Hematopoietic multipotent progenitor cell treated with erythropoietin and hydrocortisone succinate and interleukin-3 and kit ligand, for 6 days (in vitro differentiated cells): ENCODE measurements at regions not wholly inside any gene's neighbourhood (a gene's known extent, or its start where the extent isn't known, plus 50 kb on each side); places are given as distances from the start of the nearest gene placed in this dataset.
"Not testable (repeated sequence)": the region's sequence is repeated elsewhere in the genome, so short reads cannot be mapped to it uniquely, and the experiment has no call there.

ENCODE experiments used
- DNase-seq: peaks from one replicate; pipeline ENCODE4 v3.0.0-alpha.2; 2015

- DNase-seq, result no peak
Observed at GRCh38 chr1:213742992-213743391, 244.8 kb upstream of the PROX1 start.

GRCh38 chr1:213744780-213745179, 243.0 kb upstream of the PROX1 start:
- no peak for DNase-seq

GRCh38 chr1:213745451-213745850, 242.3 kb upstream of the PROX1 start:
- no peak for DNase-seq

DNA sequence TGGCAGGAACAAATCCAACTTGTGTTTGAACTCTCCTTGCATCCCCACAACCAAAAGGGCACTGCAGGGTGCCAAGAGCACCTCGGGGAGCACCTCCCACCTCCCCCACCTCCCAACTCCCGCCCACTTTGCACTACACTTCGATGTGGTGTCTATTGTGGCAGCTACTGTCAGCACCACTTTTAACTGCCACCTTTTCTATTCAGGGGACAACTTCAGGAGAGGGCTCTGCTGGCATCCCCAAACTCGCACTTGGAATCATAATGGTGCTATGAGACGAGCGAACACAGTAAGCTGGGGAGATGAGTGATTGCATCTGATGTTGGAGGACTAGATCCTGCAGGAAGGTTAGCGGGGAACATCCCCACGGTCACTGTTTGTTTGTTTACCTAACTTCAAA, 238.2 kb upstream of the PROX1 start:
- no peak for DNase-seq

GRCh38 chr1:213750231-213751063, 237.3 kb upstream of the PROX1 start:
- DNase-seq, result no peak

DNA sequence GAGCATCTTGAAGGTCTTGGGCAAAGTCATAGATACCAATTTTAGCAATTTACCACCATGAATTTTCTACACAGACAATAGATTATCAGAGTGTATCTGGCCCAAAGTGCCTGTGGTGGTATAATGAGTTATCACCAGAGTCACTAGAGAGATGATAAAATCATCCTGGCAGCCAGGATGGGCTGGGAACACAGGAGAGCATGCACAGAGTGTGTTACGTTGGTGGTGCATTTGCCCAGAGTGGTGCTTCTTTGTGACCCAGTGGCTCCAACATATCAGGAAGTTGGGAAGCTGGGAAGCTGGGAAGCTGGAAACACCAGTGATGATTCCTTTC, 236.7 kb upstream of the PROX1 start:
- DNase-seq, result no peak

- no peak for DNase-seq
Observed at GRCh38 chr1:213759359-213760181, 228.2 kb upstream of the PROX1 start.

- DNase-seq, result no peak
Observed at GRCh38 chr1:213761845-213762407, 225.8 kb upstream of the PROX1 start.

GRCh38 chr1:213767683-213768082, 220.1 kb upstream of the PROX1 start:
- DNase-seq, result no peak

- no peak for DNase-seq
Observed at GRCh38 chr1:213772128-213773063, 215.4 kb upstream of the PROX1 start.

- DNase-seq, result no peak
Observed at GRCh38 chr1:213773975-213774374, 213.8 kb upstream of the PROX1 start.

- no peak for DNase-seq
Observed at GRCh38 chr1:213776969-213777368, 210.8 kb upstream of the PROX1 start.

DNA sequence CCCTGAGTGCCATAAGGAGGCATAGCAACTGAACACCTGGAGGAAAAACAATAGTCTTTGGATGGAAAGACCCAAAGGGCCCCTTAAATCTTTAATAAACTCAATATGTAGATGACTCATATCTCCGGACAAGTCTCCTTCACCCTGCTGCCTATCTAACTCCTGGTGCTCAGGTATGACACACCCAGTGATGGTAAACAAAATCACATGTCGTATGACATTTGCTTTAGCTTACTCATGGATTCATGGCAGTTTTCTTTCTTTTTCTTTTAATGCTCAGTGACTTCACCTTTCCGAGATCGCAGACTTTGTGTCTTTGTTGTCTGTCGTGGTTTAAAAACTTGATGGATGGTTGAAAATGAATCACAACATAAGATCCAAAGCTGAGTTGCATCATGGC, 208.5 kb upstream of the PROX1 start:
- no peak for DNase-seq

- no peak for DNase-seq
Observed at GRCh38 chr1:213782941-213783672, 204.7 kb upstream of the PROX1 start.

DNA sequence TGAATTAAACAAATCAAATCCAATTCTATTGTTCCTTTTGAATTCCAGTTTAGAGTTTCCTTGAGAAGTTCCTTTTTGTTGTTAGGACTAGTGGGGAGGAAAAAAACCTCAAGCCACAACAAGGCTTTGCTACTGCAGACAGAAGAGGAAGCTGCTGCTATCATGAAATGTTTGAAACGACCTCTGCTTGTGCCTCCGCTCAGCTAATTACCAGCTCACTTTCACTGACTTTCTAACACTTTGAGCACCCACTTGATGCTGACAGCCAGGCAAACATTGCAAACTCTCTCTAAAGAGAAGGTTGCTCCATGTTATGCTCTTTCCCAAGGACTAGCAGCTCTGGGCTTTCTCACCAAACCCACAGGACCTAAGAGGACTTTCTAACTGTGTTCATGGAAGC, 203.9 kb upstream of the PROX1 start:
- peak; percentile 5 for DNase-seq

DNA sequence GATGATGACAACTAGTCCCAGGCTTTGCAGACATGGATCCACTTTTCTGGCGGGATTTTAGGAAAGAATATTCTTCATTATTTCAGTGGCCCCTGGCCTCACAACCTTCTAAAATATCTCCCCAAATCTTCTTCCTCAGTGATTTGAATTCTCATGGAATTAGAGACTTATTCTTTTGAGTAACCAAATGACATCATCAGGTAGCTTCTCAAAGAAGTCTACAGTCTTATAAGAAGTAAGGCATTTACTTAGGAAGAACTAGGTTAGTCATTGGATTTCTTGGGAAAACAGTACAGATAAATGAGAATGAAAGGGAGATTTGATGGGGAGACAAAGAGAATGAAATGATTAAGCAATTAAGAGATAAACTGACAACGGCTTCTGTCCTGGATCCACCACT, 201.1 kb upstream of the PROX1 start:
- DNase-seq, result no peak

- DNase-seq, result no peak
Observed at GRCh38 chr1:213790565-213790964, 197.2 kb upstream of the PROX1 start.

DNA sequence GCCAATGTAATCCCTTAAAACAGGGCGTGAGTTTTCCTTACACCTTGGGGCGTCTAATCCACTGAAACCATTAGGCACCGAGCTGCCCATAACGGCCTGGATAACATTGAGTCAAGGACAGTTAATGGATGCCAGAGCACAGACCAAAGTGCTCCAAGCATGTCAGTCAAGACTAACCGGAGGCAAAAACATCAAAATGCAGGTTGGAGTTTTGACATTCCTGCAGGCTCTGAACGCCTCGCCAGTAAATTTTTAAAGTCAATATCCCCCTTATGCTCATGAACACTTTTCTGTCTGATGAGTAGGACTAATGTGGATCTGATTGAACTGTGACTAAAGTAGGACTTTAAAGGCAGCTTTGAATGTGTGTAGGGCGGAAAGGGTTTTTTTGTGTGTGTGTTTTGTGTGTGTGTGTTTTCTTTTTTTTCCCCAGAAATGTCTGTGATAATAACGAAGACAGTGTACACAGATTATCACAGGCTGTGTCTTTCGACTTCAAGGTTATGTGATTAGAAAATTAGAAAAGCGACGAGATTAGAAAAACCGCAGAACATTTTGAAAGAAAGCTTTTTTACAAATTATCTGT, 194.2 kb upstream of the PROX1 start:
- no peak for DNase-seq

GRCh38 chr1:213796525-213796924, 191.2 kb upstream of the PROX1 start:
- DNase-seq, result no peak

- DNase-seq, result not testable (repeated sequence)
Observed at GRCh38 chr1:213808288-213808687, 179.5 kb upstream of the PROX1 start.

- DNase-seq, result no peak
Observed at GRCh38 chr1:213817156-213817555, 170.6 kb upstream of the PROX1 start.
